GM21825 (cell line): ENCODE measurements at regions not wholly inside any gene's neighbourhood (a gene's known extent, or its start where the extent isn't known, plus 50 kb on each side); places are given as distances from the start of the nearest gene placed in this dataset.

ENCODE experiments used
- ATAC-seq: cut with Tn5 transposase; IDR thresholded peaks from one replicate; pipeline ENCODE4 v1.9.1; 2021; ENCODE audit warnings: mild to moderate bottlenecking, moderate library complexity; ENCODE audit not compliant: unreplicated experiment

- no peak for ATAC-seq
These were observed 70.2 kb upstream of the CD96 start for GRCh38 chr3:111471831-111472230.

GRCh38 chr3:111472556-111472955, 69.4 kb upstream of the CD96 start:
- ATAC-seq: no peak

GRCh38 chr3:111473550-111473949, 68.4 kb upstream of the CD96 start:
- ATAC-seq: no peak

- no peak for ATAC-seq
These were observed 65.3 kb upstream of the CD96 start for GRCh38 chr3:111476701-111477100.

GRCh38 chr3:111480091-111480490, 61.9 kb upstream of the CD96 start:
- no peak for ATAC-seq

GRCh38 chr3:111481551-111481950, 60.4 kb upstream of the CD96 start:
- ATAC-seq: no peak

- ATAC-seq: no peak
These were observed 59.4 kb upstream of the CD96 start for GRCh38 chr3:111482574-111482973.

GRCh38 chr3:111485086-111485485, 56.9 kb upstream of the CD96 start:
- no peak for ATAC-seq
